Activated CD4-positive, alpha-beta memory T cell treated with anti-CD3 and anti-CD28 coated beads for 36 hours (primary cell): ENCODE measurements at regions not wholly inside any gene's neighbourhood (a gene's known extent, or its start where the extent isn't known, plus 50 kb on each side); places are given as distances from the start of the nearest gene placed in this dataset.

Experiments
- CTCF ChIA-PET: fragments of 350-600 bp; sonication (Branson Sonifier 250); formaldehyde crosslinking; loops from one replicate; lab custom pipeline; 2021; ENCODE audit warnings: antibody characterized with exemption, inconsistent platforms; lab: Charles Lee
- POLR2A ChIA-PET: fragments of 350-600 bp; sonication (Branson Sonifier 250); formaldehyde crosslinking; loops from one replicate; lab custom pipeline; 2021; ENCODE audit warnings: antibody characterized with exemption; lab: Charles Lee
- DNase-seq: peaks from one replicate; pipeline ENCODE4 v3.0.0-alpha.2; 2020
- H3K27ac Mint-ChIP-seq: one replicate; pipeline ENCODE4 v1.8.0; 2021; ENCODE audit warnings: mixed read lengths
- H3K27me3 Mint-ChIP-seq: one replicate; pipeline ENCODE4 v1.8.0; 2021; ENCODE audit warnings: mixed read lengths
- H3K36me3 Mint-ChIP-seq: one replicate; pipeline ENCODE4 v1.8.0; 2021; ENCODE audit warnings: mixed read lengths
- H3K4me1 Mint-ChIP-seq: one replicate; pipeline ENCODE4 v1.8.0; 2021; ENCODE audit warnings: low read depth, mixed read lengths
- H3K4me3 Mint-ChIP-seq: one replicate; pipeline ENCODE4 v1.8.0; 2021; ENCODE audit warnings: mild to moderate bottlenecking, mixed read lengths
- H3K9me3 Mint-ChIP-seq: one replicate; pipeline ENCODE4 v1.8.0; 2021; ENCODE audit warnings: mixed read lengths
- intact Hi-C: fragments of 100-400 bp; cut with micrococcal nuclease; formaldehyde crosslinking; loops from one replicate; pipeline ENCODE4 v1.15.1; 2023

GRCh38 chr2:8369522-8369921 is 312.3 kb upstream of the ID2 start:
- Mint-ChIP-seq H3K36me3 (peaks cover 1% of the 10 kb centered on the region), H3K4me1 (no peaks in the 10 kb centered on the region), H3K4me3 (no peak overlapping the region), H3K9me3 (peaks cover 5% of the 10 kb centered on the region), H3K27ac (no peak overlapping the region), H3K27me3 (no peaks in the 10 kb centered on the region)
- ChIA-PET POLR2A (no interaction called here), CTCF (no interaction called here)
- DNase-seq: no peak
- intact Hi-C loops: no loop called here

DNA sequence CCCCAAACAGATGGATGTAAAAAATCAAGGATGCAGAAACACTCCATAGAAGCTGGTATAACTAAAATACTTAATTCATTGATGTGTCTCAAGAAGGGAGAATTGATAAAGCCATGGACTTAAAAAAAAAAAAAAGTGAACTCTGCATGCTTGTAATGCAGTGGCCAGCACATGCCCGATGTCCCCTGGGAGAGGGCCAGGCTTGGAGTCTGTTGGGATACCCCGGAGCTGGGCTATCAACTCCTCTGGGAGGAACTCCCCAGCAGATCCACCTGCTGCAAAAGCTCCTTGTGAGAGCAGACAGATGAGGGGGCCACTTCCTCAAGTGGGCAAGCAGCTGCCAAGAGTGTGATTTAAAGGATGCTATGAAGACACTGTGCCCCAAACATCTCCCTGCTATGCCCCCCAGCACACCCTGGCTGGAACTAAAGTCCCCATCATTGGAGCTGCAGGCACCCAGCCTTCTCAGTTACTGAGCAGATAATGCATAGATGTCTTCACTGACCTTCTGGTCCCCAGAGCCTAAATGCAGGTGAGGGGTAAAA is 311.5 kb upstream of the ID2 start:
- Mint-ChIP-seq H3K9me3 (peaks cover 5% of the 10 kb centered on the region), H3K36me3 (peaks cover 1% of the 10 kb centered on the region), H3K27me3 (no peaks in the 10 kb centered on the region), H3K4me1 (no peaks in the 10 kb centered on the region), H3K27ac (no peak overlapping the region), H3K4me3 (no peak overlapping the region)
- POLR2A ChIA-PET: no interaction called here
- CTCF ChIA-PET: no interaction called here
- intact Hi-C loops: no loop called here
- no peak for DNase-seq

DNA sequence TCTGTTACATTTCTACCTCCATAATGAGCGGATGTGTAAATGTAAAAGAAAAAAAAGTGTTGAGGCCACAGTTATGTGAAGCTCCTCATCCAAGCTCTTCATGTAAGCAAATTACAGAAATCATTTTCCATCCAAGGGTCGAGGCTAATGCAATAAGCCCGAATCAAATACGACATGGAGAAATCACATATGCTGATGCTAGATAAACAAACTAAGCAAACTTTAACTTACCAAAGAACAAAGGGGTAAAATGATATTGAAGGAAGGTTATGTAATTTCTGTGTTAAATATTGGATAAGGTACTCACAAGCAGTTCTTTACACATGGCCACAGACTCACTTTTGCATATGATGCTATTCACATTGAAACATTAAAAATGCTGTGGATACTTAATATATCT is 310.2 kb upstream of the ID2 start:
- Mint-ChIP-seq H3K27me3 (no peaks in the 10 kb centered on the region), H3K27ac (no peak overlapping the region), H3K4me1 (peaks cover 3% of the 10 kb centered on the region), H3K36me3 (peaks cover 1% of the 10 kb centered on the region), H3K4me3 (no peak overlapping the region), H3K9me3 (peaks cover 5% of the 10 kb centered on the region)
- CTCF ChIA-PET: no interaction called here
- POLR2A ChIA-PET: no interaction called here
- intact Hi-C loops: no loop called here
- no peak for DNase-seq

GRCh38 chr2:8374782-8375181 is 307.1 kb upstream of the ID2 start:
- Mint-ChIP-seq H3K27ac (no peak overlapping the region), H3K4me3 (no peak overlapping the region), H3K4me1 (peaks cover 34% of the 10 kb centered on the region), H3K36me3 (peaks cover 1% of the 10 kb centered on the region), H3K27me3 (no peaks in the 10 kb centered on the region), H3K9me3 (peaks cover 5% of the 10 kb centered on the region)
- no peak for DNase-seq
- intact Hi-C loops: no loop called here
- CTCF ChIA-PET: interaction anchor here (0.6 to 1.2 kb wide), 4 partner anchors 15 to 1697 kb away, joined by 3 read pairs; no protein-coding TSS in a partner anchor
- POLR2A ChIA-PET: interaction anchor here (0.6 kb wide), 1 partner anchor 26 kb away, joined by 3 read pairs; no protein-coding TSS in a partner anchor

DNA sequence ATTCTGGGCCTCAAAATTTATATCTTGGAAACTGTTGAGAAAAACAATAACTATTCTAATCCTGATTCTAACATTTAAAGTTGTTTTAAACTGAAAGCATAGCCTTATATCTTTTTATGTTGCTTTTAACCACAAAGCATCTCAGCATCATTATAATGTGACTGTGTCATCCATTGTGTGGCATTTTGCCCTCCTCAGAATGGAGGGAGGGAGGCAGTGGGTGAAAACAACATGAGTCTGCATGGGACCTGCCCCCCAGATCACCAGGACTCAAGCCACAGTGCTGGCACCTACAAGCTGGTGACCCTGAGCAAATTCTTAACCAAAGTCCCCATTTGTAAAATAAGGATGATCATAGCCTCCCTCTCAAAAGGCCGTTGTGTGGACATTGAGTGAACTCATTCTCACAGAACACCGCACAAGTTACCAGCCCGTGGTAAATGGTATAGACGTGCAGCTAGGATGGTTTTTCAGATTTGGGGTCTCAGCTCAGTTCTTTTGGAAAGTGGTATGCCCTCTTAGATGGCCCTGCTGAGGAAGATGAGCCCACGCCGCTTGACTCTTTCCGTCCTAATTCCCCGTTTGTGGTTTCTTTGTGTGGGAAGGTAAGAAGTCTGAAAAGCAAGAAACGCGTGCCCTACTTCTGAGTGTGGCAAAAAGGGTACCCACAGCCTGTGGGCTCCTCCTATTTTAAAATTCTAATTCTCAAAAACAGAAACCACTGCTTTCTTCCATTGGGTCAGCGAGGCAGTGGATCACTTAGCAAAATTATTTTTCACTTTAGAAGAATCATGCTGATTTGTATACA is 305.0 kb upstream of the ID2 start:
- ChIA-PET CTCF (no interaction called here), POLR2A (no interaction called here)
- peak overlapping the region; percentile 12 for H3K4me3 Mint-ChIP-seq

DNA sequence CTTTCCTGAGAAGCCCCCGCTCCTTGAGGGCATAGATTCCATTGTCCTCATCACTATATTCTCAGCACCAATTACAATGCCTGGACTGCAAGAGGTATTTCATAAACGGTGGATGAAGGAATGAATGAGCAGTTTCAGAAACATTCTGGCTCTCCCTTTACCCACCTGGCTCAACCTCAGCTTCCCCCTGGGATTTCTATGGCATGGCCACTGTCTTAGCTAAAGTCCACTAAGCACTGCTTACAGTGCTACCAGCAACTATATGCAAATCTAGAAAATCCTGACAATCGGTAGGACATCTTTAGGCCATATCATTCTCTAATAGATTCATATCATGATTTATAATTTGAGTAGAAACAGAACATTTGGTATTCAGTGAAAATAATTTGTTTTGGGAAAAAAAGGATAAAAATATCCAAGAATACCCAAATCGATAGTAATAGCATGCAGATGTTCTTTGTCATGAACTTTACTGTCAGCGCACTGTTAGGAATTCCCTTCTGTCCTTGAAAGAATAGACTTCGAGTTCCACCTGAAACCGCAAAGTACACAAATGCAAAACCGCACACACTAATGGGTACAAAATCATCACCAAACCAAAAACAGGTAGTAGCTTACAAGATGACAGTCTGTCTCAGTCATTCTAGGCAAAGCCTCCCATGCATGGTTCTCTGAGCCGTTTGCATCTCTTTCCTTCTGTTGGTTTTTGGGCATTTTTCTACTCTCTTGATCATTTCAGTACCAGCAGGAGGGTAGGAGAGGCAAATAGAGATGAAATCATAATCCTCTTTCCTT is 303.6 kb upstream of the ID2 start:
- intact Hi-C loops: loop anchor here (1.0 to 2.0 kb wide), 6 partner anchors 31 to 223 kb away; no protein-coding TSS in a partner anchor
- peak overlapping the region; percentile 56 for H3K27ac Mint-ChIP-seq
- POLR2A ChIA-PET: interaction anchor here (0.7 to 1.8 kb wide), 4 partner anchors 31 to 303 kb away, joined by 3 to 13 read pairs (median 5); partner anchors contain the start of gene ID2

More for the DNA sequence above, 305.0 kb upstream of the ID2 start:
- peaks cover 1% of the 10 kb centered on the region for H3K36me3 Mint-ChIP-seq
- H3K27ac Mint-ChIP-seq: peak overlapping the region; percentile 38
- peaks cover 38% of the 10 kb centered on the region for H3K4me1 Mint-ChIP-seq
- intact Hi-C loops: no loop called here
- peak; percentile 29 for DNase-seq
- no peaks in the 10 kb centered on the region for H3K27me3 Mint-ChIP-seq
- H3K9me3 Mint-ChIP-seq: peaks cover 5% of the 10 kb centered on the region

DNA sequence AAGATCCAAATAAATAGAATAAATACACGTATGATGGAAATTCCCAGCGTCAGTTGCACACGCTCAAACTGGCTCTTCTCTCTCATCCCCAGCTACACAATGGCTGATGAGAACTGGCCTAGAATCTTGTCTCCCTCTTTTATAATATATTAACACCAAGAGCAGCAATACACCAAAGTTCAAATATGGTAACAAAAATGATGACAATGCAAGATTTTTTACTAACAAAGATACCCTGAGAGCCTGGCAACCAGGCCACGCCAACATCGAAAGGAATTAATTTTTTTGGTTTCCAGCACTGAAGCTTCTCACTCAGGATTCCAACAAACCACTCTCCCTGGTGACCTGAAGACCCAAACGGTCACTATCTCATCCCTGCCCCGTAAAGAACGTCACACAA is 302.7 kb upstream of the ID2 start:
- intact Hi-C loops: loop anchor here (2.0 kb wide), 2 partner anchors 42 to 76 kb away; no protein-coding TSS in a partner anchor
- Mint-ChIP-seq H3K27me3 (no peaks in the 10 kb centered on the region), H3K36me3 (no peaks in the 10 kb centered on the region), H3K9me3 (no peaks in the 10 kb centered on the region), H3K4me3 (no peak overlapping the region), H3K4me1 (peaks cover 38% of the 10 kb centered on the region), H3K27ac (no peak overlapping the region)
- no peak for DNase-seq
- CTCF ChIA-PET: interaction anchor here (0.8 kb wide), 1 partner anchor 79 kb away, joined by 3 read pairs; no protein-coding TSS in a partner anchor
- POLR2A ChIA-PET: interaction anchor here (0.5 to 1.8 kb wide), 6 partner anchors 30 to 532 kb away, joined by 3 to 13 read pairs (median 4); partner anchors contain the start of gene ID2

More for the DNA sequence above, 303.6 kb upstream of the ID2 start:
- Mint-ChIP-seq H3K4me3 (no peak overlapping the region), H3K4me1 (peaks cover 38% of the 10 kb centered on the region), H3K9me3 (peaks cover 3% of the 10 kb centered on the region), H3K36me3 (peaks cover 1% of the 10 kb centered on the region), H3K27me3 (no peaks in the 10 kb centered on the region)
- DNase-seq: peak; percentile 49
- CTCF ChIA-PET: interaction anchor here (0.8 kb wide), 1 partner anchor 78 kb away, joined by 3 read pairs; no protein-coding TSS in a partner anchor

- intact Hi-C loops: loop anchor here (2.0 kb wide), 2 partner anchors 43 to 77 kb away; no protein-coding TSS in a partner anchor
- Mint-ChIP-seq H3K36me3 (no peaks in the 10 kb centered on the region), H3K4me1 (peaks cover 43% of the 10 kb centered on the region), H3K27me3 (no peaks in the 10 kb centered on the region), H3K27ac (no peak overlapping the region), H3K9me3 (no peaks in the 10 kb centered on the region), H3K4me3 (no peak overlapping the region)
- ChIA-PET POLR2A (interaction anchor here (0.5 kb wide), 1 partner anchor 95 kb away, joined by 3 read pairs; no protein-coding TSS in a partner anchor), CTCF (no interaction called here)
- DNase-seq: no peak
These were observed 302.3 kb upstream of the ID2 start for GRCh38 chr2:8379549-8379948.

- CTCF ChIA-PET: no interaction called here
- no peak overlapping the region for H3K27ac Mint-ChIP-seq
- no peaks in the 10 kb centered on the region for H3K36me3 Mint-ChIP-seq
These were observed 301.8 kb upstream of the ID2 start for GRCh38 chr2:8380026-8380425.

GRCh38 chr2:8380566-8380965 is 301.3 kb upstream of the ID2 start:
- intact Hi-C loops: loop anchor here (10.0 kb wide), 1 partner anchor 626 kb away; no protein-coding TSS in a partner anchor
- H3K27ac Mint-ChIP-seq: no peak overlapping the region
- CTCF ChIA-PET: no interaction called here
- H3K4me3 Mint-ChIP-seq: no peak overlapping the region
- DNase-seq: no peak
- H3K27me3 Mint-ChIP-seq: no peaks in the 10 kb centered on the region
- no peaks in the 10 kb centered on the region for H3K9me3 Mint-ChIP-seq
- peaks cover 45% of the 10 kb centered on the region for H3K4me1 Mint-ChIP-seq
- POLR2A ChIA-PET: no interaction called here
- H3K36me3 Mint-ChIP-seq: no peaks in the 10 kb centered on the region

More at GRCh38 chr2:8380026-8380425, 301.8 kb upstream of the ID2 start:
- no peak overlapping the region for H3K4me3 Mint-ChIP-seq
- H3K9me3 Mint-ChIP-seq: no peaks in the 10 kb centered on the region
- POLR2A ChIA-PET: no interaction called here
- intact Hi-C loops: loop anchor here (10.0 kb wide), 1 partner anchor 625 kb away; no protein-coding TSS in a partner anchor
- no peaks in the 10 kb centered on the region for H3K27me3 Mint-ChIP-seq
- H3K4me1 Mint-ChIP-seq: peaks cover 45% of the 10 kb centered on the region
- DNase-seq: no peak

- DNase-seq: no peak
- CTCF ChIA-PET: no interaction called here
- Mint-ChIP-seq H3K27me3 (no peaks in the 10 kb centered on the region), H3K4me3 (no peak overlapping the region), H3K36me3 (no peaks in the 10 kb centered on the region), H3K9me3 (no peaks in the 10 kb centered on the region), H3K27ac (no peak overlapping the region), H3K4me1 (peaks cover 33% of the 10 kb centered on the region)
- intact Hi-C loops: loop anchor here (10.0 kb wide), 1 partner anchor 628 kb away; no protein-coding TSS in a partner anchor
- POLR2A ChIA-PET: no interaction called here
These were observed 299.4 kb upstream of the ID2 start for GRCh38 chr2:8382485-8382884.
